Endothelial cell of umbilical vein (primary cell): ENCODE measurements at regions not wholly inside any gene's neighbourhood (a gene's known extent, or its start where the extent isn't known, plus 50 kb on each side); places are given as distances from the start of the nearest gene placed in this dataset.

ENCODE experiments used
- CTCF ChIP-seq, 2 donors: IDR thresholded peaks; 1 replicate in 1 of 2; 2 replicates in 1 of 2; pipeline ENCODE4 v1.5.1; 2011; ENCODE audit warnings: low read length in 2 of 2, mild to moderate bottlenecking in 2 of 2, moderate library complexity in 2 of 2, control low read depth in 1 of 2, inconsistent platforms in 1 of 2, low read depth in 1 of 2; ENCODE audit not compliant: insufficient read depth in 1 of 2; ENCODE audit errors: extremely low read depth in 1 of 2
- EZH2 ChIP-seq: IDR thresholded peaks from 2 replicates; pipeline ENCODE4 v1.6.1; 2012; ENCODE audit warnings: borderline replicate concordance, low read depth, mild to moderate bottlenecking, moderate library complexity, low read length, inconsistent platforms; ENCODE audit not compliant: severe bottlenecking
- POLR2A ChIP-seq: IDR thresholded peaks from 2 replicates; pipeline ENCODE4 v1.6.1; 2012; ENCODE audit warnings: low read depth, mild to moderate bottlenecking, control low read depth, low read length
- POLR2AphosphoS5 ChIP-seq: IDR thresholded peaks from 2 replicates; pipeline ENCODE4 v1.6.1; 2012; ENCODE audit warnings: low read depth, mild to moderate bottlenecking, control low read depth, low read length, moderate library complexity; ENCODE audit not compliant: insufficient read depth

- TF ChIP-seq EZH2 = no peak
- TF ChIP-seq POLR2A = no peak
- no peak for TF ChIP-seq CTCF (IDR thresholded peaks at IDR 0.05; ENCODE audit: extremely low read depth in 1 of 2, insufficient read depth in 1 of 2, low read depth in 1 of 2, low read length in 2 of 2)
- no peak for TF ChIP-seq POLR2AphosphoS5
Measured at GRCh38 chr16:16788004-16788403, 409.1 kb downstream of the NPIPA7 start.
